RPMI7951 (cell line): ENCODE measurements at regions not wholly inside any gene's neighbourhood (a gene's known extent, or its start where the extent isn't known, plus 50 kb on each side); places are given as distances from the start of the nearest gene placed in this dataset.
A peak's percentile ranks its signal among the peaks of the same experiment; 100 is the strongest.

Source experiments
- DNase-seq: peaks from one replicate; pipeline ENCODE4 v3.0.0-alpha.2; 2012; ENCODE audit warnings: low read depth

DNA sequence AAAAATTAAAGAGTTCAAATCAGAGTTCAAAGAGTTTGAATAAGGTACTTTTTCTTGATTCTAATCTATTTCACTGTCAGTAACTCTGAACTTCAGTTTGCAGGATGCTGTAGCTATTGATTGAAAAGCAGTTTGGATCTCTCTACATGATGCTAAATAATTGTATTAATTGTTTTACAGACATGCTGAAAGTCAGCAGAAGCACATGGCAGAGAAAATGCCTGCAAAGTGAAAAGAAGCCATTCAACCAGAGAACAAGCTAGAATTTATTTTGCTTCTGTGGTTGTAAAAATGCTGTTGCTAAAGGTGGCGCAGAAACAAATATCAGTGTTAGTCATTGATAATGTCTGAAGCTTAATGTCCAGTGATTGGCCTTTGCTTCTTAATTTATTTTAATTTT, 92.1 kb upstream of the IL12A start:
- no peak for DNase-seq

- DNase-seq: peak; percentile 59
Observed at GRCh38 chr3:159897331-159898075, 91.1 kb upstream of the IL12A start.

GRCh38 chr3:159898147-159898546, 90.5 kb upstream of the IL12A start:
- no peak for DNase-seq

DNA sequence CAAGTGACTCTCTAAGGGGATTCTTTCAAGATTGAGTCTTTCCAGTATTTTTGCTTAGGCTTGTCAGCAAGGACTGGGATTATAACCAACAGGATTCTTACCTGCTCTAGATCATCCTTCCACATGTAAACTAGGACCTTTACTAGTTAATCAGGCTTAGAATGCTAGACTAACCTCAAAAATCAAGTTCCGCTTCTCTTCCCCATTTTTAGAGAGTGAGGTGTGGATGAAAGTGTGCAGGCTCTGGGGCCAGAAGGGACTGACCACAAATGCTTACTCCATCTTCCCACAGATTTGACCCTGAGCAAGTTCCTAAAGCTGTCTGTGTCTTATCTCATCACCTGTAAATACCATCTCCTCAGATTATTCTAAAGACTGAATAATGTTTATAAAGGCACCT, 89.5 kb upstream of the IL12A start:
- DNase-seq: no peak

GRCh38 chr3:159902546-159903314, 85.9 kb upstream of the IL12A start:
- no peak for DNase-seq

DNA sequence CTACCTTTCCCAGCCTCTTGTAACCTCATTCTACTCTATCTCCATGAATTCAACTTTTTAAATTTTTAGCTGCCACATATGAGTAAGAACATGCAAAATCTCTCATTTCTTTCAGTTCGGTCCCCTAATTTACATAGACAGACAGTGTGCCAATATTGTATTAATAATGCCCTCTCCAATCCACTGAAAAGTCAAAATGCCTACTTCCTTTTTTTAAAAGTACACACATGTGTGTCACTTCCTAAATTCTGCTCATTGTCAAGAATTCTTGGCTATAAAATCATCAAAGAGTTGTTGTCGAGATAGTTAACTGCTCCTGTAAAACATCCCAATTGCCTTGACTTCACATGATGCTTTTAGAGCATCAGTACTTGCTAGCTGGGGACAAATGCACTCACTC, 84.2 kb upstream of the IL12A start:
- no peak for DNase-seq

- peak; percentile 42 for DNase-seq
Observed at GRCh38 chr3:159904911-159905310, 83.7 kb upstream of the IL12A start.

GRCh38 chr3:159907828-159908227, 80.8 kb upstream of the IL12A start:
- DNase-seq: no peak

GRCh38 chr3:159910991-159911663, 77.5 kb upstream of the IL12A start:
- DNase-seq: peak; percentile 67

- DNase-seq: no peak
Observed at GRCh38 chr3:159911664-159912037, 77.0 kb upstream of the IL12A start.

- no peak for DNase-seq
Observed at GRCh38 chr3:159913712-159914414, 74.8 kb upstream of the IL12A start.

GRCh38 chr3:159914426-159914825, 74.2 kb upstream of the IL12A start:
- DNase-seq: no peak

GRCh38 chr3:159916052-159916451, 72.6 kb upstream of the IL12A start:
- no peak for DNase-seq

GRCh38 chr3:159917141-159917540, 71.5 kb upstream of the IL12A start:
- no peak for DNase-seq

DNA sequence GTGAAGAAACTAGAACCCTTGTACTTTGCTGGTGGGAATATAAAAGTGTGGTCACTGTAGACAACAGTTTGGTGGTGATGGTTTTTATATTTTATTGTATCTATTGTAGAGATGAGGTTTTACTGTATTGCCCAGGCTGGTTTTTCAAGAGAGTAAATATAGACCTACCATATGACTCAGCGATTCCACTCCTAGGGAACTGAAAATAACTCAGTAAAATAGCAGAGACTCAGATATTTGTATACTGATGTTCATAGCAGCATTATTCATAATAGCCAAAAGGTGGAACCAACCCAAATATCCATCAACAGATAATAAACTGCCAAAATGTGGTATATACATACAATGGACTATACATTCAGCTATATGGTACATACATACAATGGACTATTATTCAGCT, 68.8 kb upstream of the IL12A start:
- DNase-seq: peak; percentile 63

DNA sequence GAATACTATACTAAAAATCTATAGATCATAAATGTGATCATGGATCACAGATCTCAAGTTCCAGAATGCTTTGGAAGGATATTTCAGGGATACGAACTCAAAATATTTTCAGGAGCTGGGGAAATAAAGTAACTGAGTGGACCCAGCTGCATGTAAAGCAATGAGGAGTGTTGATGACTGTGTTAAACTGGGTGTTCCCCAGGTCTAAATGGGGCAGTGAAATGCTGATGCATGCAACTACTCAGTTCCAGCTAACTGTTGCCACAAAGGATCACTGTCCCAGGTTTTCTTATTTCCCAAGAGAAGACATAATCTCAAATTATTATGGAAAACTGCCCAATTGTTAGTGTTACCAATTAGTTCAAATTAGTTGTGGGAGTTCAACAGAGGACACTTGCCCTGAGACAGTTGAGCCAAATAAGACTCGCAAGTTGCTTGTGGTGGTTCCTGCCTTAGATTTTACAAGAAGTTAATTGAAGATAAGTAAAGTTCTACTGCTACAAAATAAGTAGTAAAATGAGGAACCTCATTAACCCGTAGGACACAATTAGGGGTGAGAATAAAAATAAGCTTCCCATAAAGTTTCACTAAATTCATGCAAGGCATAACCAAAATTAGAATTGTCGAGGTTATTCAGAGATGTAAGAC, 66.3 kb upstream of the IL12A start:
- DNase-seq: no peak

DNA sequence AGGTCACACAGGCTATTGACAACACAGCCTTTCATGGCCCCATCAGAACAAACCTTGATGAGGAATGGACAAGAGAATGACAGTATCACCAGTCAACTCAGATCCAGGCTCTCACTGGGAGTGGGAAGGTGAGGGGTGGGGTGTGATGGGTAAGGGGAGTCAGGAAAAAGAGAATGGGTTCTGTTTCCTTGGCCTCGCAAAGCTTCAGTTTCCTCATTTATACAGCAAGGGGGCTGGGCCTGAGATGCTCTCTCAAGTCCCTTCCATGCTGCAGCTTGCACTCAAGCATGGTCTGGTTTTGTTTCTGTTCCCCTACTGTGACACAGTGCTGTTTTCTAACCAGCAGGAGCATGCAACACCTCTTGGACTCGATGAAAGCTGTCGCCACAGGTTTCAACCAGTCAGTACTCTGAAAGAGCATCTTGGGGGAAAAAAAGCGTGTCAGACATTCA, 65.7 kb upstream of the IL12A start:
- DNase-seq: no peak

GRCh38 chr3:159923336-159923735, 65.3 kb upstream of the IL12A start:
- DNase-seq: no peak

- no peak for DNase-seq
Observed at GRCh38 chr3:159923956-159924355, 64.7 kb upstream of the IL12A start.

GRCh38 chr3:159924411-159924810, 64.2 kb upstream of the IL12A start:
- no peak for DNase-seq

DNA sequence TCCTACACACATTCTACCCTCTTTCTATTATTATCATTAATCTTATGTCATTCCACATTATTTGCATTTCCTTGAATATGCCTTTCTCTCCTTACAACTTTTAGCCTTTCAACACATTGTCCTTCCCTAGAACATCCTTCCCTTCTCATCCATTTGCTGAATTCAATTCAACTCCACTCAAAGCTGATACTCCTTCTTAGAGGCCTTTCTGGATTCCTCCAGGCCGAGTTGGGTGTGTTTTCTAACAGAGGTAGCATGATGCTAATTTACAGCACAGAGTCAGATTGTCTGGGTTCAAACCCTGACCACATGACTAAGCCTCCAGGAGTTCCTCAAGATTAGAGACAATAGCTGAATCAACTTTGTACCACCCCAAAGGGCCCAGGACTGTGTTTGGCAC, 63.4 kb upstream of the IL12A start:
- no peak for DNase-seq

DNA sequence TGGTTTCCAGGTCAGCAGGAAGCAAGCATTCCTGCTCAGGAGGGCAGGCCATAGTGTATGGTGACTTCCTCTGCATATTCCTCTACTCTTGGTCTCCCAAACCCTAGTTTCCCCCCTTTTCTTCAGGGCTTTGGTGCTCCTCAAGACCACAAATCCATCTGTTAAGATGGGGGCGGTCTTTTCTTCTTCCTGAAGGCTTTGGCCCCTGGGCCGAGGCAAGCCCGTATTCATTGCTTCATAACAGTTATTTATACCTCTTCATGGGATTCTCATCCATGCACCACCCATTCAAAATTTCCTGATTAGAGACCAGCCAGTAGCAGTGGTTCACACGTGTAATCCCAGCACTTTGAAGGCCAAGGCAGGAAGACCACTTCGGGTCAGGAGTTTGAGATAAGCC, 62.1 kb upstream of the IL12A start:
- no peak for DNase-seq
